ENCODE measurements at regions not wholly inside any gene's neighbourhood (a gene's known extent, or its start where the extent isn't known, plus 50 kb on each side); places are given as distances from the start of the nearest gene placed in this dataset.

DNA sequence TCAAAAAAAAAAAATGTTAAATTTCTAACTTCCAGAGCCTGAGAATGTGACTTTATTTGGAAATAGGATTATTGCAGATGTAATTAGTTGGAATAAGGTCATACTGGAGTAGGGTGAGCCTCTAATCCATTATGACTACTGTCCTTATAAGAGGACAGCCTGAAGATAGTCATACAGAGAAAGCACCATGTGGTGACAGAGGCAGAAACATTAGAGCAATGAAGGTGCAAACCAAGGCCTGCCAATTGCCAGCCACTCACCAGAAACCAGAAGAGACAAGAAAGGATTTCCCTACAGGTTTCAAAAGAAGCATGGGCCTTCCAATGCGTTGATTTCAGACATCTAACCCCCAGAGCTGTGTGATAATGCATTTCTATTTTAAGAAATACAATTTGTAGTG is 659.2 kb upstream of the CHD1 start:
- TF ChIP-seq, protein P1, sequence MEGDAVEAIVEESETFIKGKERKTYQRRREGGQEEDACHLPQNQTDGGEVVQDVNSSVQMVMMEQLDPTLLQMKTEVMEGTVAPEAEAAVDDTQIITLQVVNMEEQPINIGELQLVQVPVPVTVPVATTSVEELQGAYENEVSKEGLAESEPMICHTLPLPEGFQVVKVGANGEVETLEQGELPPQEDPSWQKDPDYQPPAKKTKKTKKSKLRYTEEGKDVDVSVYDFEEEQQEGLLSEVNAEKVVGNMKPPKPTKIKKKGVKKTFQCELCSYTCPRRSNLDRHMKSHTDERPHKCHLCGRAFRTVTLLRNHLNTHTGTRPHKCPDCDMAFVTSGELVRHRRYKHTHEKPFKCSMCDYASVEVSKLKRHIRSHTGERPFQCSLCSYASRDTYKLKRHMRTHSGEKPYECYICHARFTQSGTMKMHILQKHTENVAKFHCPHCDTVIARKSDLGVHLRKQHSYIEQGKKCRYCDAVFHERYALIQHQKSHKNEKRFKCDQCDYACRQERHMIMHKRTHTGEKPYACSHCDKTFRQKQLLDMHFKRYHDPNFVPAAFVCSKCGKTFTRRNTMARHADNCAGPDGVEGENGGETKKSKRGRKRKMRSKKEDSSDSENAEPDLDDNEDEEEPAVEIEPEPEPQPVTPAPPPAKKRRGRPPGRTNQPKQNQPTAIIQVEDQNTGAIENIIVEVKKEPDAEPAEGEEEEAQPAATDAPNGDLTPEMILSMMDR (conservative IDR thresholded peaks at IDR 0.05; ENCODE audit: low read length) = no peak
- no peak for TF ChIP-seq EZH2phosphoT487 (IDR thresholded peaks at IDR 0.05; ENCODE audit: borderline replicate concordance, low read depth, low read length)
